ENCODE measurements at regions not wholly inside any gene's neighbourhood (a gene's known extent, or its start where the extent isn't known, plus 50 kb on each side); places are given as distances from the start of the nearest gene placed in this dataset.

GRCh38 chr2:100222844-100223243, 80.5 kb upstream of the AFF3 start:
- no peak for TF ChIP-seq CTCF (conservative IDR thresholded peaks at IDR 0.05; ENCODE audit: control insufficient read depth, insufficient read depth, low read depth, low read length)
- no peak for DNase-seq (ENCODE audit: low read depth)
- no peak overlapping the region for H3K4me3 ChIP-seq (ENCODE audit: control insufficient read depth, low read depth, low read length)

- TF ChIP-seq CTCF (conservative IDR thresholded peaks at IDR 0.05; ENCODE audit: control insufficient read depth, insufficient read depth, low read depth, low read length) = no peak
- no peak for DNase-seq (ENCODE audit: low read depth)
- H3K4me3 ChIP-seq (ENCODE audit: control insufficient read depth, low read depth, low read length) = no peak overlapping the region
These were observed 76.2 kb upstream of the AFF3 start for GRCh38 chr2:100218552-100218951.

- DNase-seq (ENCODE audit: low read depth) = no peak
- TF ChIP-seq CTCF (conservative IDR thresholded peaks at IDR 0.05; ENCODE audit: control insufficient read depth, insufficient read depth, low read depth, low read length) = no peak
- H3K4me3 ChIP-seq (ENCODE audit: control insufficient read depth, low read depth, low read length) = no peak overlapping the region
These were observed 74.9 kb upstream of the AFF3 start for GRCh38 chr2:100217323-100217722.

- no peak for TF ChIP-seq CTCF (conservative IDR thresholded peaks at IDR 0.05; ENCODE audit: control insufficient read depth, insufficient read depth, low read depth, low read length)
- H3K4me3 ChIP-seq (ENCODE audit: control insufficient read depth, low read depth, low read length) = no peak overlapping the region
- no peak for DNase-seq (ENCODE audit: low read depth)
These were observed 73.6 kb upstream of the AFF3 start for GRCh38 chr2:100216015-100216414.

GRCh38 chr2:100215371-100215770, 73.0 kb upstream of the AFF3 start:
- H3K4me3 ChIP-seq (ENCODE audit: control insufficient read depth, low read depth, low read length) = no peak overlapping the region
- TF ChIP-seq CTCF (conservative IDR thresholded peaks at IDR 0.05; ENCODE audit: control insufficient read depth, insufficient read depth, low read depth, low read length) = no peak
- DNase-seq (ENCODE audit: low read depth) = no peak

GRCh38 chr2:100214265-100214971, 72.0 kb upstream of the AFF3 start:
- no peak for DNase-seq (ENCODE audit: low read depth)

More at GRCh38 chr2:100214265-100214971, 72.0 kb upstream of the AFF3 start:
- H3K4me3 ChIP-seq (ENCODE audit: control insufficient read depth, low read depth, low read length) = no peak overlapping the region
- TF ChIP-seq CTCF (conservative IDR thresholded peaks at IDR 0.05; ENCODE audit: control insufficient read depth, insufficient read depth, low read depth, low read length) = no peak

All from fibroblast of mammary gland (primary cell).